ENCODE measurements at regions not wholly inside any gene's neighbourhood (a gene's known extent, or its start where the extent isn't known, plus 50 kb on each side); places are given as distances from the start of the nearest gene placed in this dataset.

DNA sequence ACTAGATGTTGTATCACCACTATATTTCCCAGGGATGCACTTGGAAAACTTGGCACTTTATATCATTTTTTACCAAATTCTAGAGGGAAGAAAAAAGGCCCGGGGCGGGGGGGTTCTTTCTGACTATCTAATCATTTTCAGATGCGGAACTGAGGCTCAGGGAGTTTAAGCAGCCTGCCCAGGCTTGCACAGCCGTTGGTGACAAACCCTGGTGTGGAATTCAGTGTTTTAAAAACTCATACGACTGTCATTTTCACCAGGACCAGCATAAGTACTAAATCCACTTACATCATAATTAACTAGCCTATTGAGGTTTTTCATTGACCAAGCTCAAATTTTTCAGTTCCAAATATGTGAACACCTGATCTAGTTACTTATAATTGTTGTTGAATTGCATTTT lies 181.0 kb downstream of the IPO8 start:
- ATAC-seq (no peak), DNase-seq (ENCODE audit: low spot score) (no peak)
- intact Hi-C loops (cut with DNase I), result no loop called here

DNA sequence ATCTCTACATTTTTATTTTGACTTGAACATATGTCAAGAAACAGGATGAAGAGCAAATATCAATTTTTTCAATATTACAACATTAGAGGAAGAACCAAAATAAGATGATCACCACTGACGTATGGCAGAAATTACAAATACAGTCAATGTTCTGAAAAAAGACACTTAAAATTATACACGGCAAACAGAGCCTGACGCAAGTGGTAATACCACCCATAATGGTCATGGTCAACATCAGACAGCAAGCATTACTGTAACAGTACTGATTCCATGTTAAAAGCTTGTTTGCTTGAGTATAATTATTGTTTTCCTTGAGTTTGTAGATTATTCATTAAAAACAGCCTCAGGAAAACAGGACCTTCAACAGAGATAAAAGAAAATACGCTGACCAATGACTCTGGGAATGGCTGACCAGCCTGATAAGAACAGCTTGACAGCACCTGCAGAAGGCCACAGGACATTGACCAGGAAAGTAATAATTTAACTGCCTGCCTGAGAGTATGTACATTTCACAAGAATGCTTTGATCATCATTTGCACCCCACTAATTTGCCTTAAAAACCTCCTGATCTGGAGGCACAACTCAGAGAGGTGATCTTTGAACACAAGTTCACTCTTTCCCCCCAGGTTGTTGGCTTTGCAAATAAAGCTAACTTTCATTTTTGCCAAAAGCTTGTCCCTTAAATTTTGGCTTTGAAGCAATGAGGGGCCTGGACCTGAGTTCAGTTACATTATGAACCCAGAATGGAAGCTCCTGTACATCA lies 187.3 kb downstream of the IPO8 start:
- ATAC-seq, result no peak
- DNase-seq (ENCODE audit: low spot score), result no peak
- intact Hi-C loops (cut with DNase I), result no loop called here

DNA sequence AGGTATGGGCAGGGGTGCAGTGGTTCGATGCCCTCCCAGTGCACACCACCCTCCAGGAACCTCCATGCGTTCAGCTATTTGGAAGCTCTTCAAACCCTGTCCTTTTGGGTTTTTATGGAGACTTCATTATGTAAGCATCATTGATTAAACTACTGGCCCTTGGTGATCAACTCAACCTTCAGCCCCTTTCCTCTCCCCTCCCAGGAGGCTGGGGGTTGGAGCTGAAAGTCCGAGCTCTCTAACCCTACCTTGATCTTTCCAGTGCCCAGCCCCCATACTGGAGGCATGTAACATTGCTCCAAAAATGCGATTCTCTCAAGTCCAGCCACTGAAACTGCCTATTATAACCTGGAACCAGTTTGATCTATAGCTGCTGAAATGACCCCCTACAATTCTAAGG lies 188.1 kb downstream of the IPO8 start:
- intact Hi-C loops (cut with DNase I), result no loop called here
- no peak for ATAC-seq
- no peak for DNase-seq (ENCODE audit: low spot score)

DNA sequence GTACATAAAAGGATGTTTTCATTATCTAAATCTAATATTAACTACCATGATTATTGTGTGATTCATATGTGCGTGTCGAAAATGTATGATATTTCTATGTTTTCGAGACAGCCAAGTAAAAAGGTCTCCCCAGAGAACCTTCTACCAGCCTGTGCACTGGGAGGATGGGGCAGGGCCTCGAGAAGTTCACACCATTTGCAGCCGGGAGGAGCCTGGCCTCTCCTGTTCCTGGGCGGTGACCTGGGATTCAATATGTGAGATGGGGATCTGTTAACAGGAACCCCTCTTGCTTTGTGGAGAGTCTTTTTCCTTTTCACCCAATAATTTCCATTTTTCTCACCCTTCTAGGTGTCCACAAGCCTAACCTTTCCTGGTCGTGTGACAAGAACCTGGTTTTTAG lies 189.3 kb downstream of the IPO8 start:
- no peak for DNase-seq (ENCODE audit: low spot score)
- ATAC-seq, result no peak
- intact Hi-C loops (cut with DNase I), result no loop called here

DNA sequence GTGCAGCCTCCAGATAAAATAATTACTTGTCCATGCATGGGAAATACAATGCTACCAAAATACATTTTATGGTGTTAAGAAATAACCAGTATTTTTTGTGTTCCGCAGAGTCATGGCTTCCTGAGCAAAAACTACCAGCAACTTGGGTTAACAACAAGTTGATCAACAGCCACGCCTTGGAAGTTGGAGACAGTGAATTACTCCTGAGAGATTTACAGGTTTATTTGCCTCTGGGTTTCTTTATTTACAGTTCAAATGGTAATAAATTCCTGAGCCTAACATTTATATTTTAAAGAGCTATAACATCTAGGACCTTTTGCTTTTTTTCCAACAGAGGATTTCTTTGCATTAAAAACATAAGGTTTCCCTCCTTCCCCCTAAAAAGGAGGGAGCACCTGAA lies 194.0 kb downstream of the IPO8 start:
- no peak for DNase-seq (ENCODE audit: low spot score)
- no peak for ATAC-seq
- intact Hi-C loops (cut with DNase I), result no loop called here

DNA sequence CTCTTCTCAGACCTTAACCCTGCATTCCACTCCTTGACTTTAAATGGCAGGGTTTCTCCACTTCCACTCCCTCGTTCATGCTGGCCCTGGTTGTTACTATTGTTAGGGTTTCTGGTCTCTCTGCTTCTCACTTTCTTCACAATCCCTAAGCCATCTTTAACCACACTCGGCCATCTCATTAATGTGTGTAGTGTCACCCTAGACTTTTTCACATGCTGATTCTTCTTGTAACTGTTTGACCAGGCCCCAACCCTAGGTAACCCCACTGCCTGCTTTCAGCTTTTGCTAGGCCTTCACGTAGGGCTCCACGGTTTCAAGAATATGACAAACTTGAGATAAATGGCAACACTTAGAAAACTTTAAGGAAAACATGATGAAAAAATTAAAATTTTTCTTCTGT lies 195.1 kb downstream of the IPO8 start:
- intact Hi-C loops (cut with DNase I), result no loop called here
- no peak for ATAC-seq
- no peak for DNase-seq (ENCODE audit: low spot score)

DNA sequence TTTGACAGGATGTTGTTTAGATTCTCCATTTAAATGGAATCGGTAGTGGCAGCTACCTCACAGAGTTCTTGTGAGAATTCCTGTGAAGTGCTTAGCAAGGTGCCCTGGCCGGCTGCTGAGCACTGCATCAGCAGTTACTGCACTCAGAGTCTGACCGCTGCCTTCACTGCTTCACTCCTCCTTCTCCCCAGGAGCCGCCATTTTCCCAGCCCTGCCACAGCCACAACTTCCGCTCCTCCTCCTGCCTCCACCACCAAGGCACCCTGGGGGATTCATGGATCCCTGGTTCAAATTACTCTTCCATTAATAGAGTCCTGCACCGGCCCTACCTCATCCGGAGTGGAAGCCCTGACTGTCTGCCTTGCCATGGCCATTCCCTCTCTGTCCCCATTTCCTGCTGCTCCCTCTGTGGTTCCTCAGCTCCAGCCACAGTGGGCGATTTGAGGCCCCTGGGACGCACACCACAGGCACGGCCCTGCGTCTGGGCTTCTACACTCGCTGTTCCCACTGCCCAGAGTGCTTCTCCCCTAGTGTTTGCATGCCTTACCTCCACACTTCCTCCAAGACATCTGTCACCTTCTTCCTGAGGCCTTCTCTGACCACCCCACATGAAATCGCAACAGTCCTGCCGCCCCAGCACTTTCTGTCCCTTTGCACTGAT lies 210.3 kb downstream of the IPO8 start:
- ATAC-seq (no peak), DNase-seq (ENCODE audit: low spot score) (no peak)
- intact Hi-C loops (cut with DNase I), result no loop called here

DNA sequence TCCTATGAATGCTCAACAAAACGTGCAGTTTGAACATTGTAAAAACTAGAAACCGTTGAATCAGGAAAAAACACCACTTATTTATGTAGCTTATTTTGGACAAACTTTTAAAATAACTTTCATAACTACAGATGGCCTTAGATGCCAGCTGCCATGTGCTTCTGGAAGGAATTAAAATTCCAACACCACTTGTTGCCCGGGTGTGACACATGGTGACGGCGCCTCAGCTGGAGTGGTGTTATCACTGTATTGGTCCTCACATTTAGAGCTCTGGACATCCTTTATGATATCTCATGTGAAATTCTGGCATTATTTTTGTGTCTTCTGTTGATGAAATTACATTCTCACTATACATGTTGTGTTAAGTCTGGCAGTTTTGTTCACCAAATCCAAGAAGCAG lies 211.0 kb downstream of the IPO8 start:
- DNase-seq (ENCODE audit: low spot score) (no peak), ATAC-seq (no peak)
- intact Hi-C loops (cut with DNase I), result no loop called here

DNA sequence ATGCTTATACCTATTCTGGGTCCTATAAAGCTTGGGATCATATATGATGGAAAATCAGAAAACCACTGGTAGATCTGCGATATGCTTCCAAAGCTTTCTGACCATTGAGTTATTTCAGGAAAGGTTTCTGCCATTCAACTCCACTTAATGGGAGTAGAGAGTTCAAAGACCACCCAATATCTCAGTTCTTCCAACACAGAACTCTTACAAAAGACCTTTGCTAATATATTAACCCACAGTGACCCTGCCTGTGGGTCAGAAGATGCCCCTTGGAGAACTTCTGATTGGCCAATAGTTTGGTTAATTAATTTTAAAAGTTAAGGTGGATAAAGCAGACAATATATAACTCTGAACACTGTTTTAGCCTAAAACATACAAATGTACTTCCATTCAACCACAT lies 213.0 kb downstream of the IPO8 start:
- intact Hi-C loops (cut with DNase I), result no loop called here
- DNase-seq (ENCODE audit: low spot score) (no peak), ATAC-seq (no peak)

DNA sequence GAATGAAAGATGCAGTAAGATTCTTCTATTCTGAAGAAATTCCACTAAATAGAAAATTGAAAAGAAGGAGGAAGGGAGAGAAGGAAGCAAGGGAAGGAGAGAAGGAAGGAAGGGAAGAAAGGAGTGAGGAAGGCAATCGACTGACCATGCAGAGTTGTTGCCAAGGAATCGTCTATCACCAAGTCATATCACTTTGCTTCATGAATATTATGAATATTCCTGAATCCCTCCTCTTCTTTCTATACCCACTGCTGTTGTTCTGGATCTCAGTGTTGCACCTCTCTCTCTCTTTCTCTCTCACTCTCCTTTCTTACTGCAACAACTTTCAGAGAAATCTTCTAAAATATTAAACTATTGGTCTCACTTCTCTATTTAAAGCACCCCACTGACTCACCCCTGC lies 222.4 kb downstream of the IPO8 start:
- intact Hi-C loops (cut with DNase I), result no loop called here
- DNase-seq (ENCODE audit: low spot score), result no peak
- no peak for ATAC-seq

DNA sequence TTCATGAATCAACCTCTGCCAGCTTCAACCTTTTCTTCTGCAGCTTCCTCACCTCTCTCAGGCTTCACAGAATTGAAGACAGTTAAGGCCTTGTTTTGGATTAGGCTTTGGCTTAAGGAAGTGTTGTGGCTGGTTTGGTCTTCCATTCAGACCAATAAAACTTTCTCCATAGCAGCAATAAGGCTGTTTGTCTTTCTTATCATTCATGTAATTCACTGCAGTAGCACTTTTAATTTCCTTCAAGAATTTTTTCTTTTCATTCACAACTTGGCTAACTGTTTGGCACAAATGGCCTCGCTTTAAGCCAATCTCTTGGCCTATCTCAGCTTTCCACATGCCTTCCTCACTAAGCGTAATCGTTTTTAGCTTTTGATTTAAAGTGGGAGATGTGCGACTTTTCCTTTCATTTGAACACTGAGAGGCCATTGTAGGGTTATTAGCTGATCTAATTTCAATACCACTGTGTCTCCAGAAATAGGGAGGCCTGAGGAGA lies 229.5 kb downstream of the IPO8 start:
- no peak for ATAC-seq
- intact Hi-C loops (cut with DNase I), result no loop called here
- DNase-seq (ENCODE audit: low spot score), result no peak

DNA sequence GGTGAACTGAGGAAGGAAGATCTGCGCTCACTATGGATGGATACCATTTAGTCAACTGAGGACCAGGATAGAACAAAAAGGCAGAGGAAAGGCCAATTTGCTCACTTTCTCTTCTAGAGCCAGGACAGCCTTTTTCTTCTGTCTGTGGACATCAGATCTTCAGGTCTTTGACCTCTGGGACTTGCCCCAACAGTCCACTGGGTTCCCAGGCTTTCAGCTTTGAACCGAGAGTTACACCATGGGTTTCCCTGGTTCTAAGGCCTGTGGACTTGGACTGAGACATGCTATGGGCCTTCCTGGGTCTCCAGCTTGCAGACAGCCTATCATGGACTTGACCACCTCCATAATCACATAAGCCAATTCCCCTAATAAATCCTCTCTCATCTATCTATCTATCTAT lies 232.0 kb downstream of the IPO8 start:
- ATAC-seq (no peak), DNase-seq (ENCODE audit: low spot score) (no peak)
- intact Hi-C loops (cut with DNase I), result no loop called here

DNA sequence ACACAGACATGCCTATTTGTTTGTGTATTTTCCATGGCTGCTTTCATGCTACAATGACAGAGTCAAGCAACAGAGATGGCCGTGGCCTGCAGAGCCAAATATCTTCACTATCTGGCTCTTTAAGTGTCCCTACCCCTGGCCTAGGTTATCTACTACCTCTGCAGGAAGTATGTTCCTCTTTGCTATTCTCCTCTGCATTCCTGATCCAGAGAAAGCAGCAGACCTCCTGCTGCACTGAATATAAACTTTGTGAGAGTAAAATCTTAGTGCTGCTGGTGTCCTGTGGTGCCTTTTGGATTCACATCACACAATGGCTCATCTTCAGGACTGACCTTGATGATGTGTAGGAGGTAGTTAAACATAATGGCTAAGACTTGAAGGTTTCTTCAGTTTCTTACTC lies 233.4 kb downstream of the IPO8 start:
- intact Hi-C loops (cut with DNase I), result no loop called here
- DNase-seq (ENCODE audit: low spot score) (no peak), ATAC-seq (no peak)

DNA sequence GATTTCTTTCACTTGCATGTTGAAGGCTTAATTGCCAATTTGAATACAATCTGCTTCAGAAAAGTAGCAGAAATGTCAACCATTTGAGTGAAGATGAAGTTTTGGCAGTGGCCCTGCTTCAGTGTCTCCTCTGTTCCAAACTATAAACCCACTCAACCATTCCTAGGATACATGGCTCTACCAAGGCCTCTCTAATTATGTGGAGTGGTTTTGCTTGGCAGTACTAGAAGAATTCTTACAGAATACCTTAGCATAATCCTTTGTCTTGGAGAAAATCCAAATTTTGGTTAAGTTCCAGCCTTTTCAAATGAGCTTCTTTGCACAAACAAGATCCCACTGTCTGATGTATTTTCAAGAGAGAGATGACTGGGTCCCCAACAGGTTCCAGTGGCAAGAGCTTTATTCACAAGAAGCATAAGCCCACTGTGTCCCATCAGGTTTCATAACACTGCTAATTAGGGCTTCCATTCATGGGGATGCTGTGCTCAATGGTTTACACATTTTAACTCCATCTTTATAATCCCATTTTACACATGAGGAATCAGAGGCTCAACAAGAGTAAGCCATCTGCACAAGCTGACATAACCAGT lies 234.5 kb downstream of the IPO8 start:
- DNase-seq (ENCODE audit: low spot score), result no peak
- ATAC-seq, result no peak
- intact Hi-C loops (cut with DNase I), result no loop called here

DNA sequence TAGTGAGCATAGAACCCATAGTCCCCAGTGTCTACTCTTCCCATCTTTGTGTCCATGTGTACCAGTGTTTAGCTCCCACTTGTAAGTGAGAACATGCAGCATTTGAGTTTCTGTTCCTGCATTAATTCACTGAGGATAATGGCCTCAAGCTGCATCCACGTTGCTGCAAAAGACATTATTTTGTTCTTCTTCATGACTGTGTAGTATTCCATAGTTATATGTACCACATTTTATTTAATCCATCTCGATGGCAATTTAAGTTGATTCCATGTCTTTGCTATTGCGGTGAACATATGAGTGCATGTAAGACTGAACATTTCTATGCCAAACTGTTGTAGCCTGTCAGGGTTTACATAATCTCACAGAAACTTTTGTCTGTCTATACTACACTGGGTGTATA lies 237.2 kb downstream of the IPO8 start:
- intact Hi-C loops (cut with DNase I), result no loop called here
- DNase-seq (ENCODE audit: low spot score) (no peak), ATAC-seq (no peak)

DNA sequence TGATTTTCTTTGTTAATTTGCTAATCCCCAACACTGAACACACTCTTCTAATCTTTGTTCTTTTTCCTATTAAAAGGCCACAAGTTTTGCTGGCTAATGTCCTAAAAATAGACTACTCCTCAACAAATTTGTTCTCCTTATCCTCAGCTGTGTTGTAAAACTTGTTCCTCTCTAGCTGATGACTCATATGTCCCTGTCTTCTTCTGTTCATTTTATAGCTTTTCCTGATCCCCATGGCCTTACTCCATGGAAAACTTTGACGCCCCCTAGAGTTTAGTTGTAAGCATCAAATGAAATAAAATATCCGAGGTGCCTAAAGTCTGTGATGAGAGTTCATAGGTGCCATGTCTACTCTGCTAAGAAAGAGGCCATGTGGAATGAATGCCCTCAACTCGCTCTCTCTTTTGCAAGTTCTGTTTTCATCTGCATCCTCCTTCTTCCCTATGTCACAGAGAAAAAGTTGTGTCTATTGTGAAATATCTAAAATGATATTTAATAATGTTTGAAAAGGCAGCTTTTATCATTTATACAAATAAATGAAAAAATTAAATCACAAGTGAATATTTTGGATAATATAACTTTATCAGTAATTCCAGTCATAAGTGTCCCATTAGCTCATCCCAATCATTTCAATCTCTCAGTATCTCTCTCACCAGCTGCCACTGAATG lies 237.9 kb downstream of the IPO8 start:
- peak; percentile 77 for ATAC-seq
- no peak for DNase-seq (ENCODE audit: low spot score)
- intact Hi-C loops (cut with DNase I), result no loop called here

DNA sequence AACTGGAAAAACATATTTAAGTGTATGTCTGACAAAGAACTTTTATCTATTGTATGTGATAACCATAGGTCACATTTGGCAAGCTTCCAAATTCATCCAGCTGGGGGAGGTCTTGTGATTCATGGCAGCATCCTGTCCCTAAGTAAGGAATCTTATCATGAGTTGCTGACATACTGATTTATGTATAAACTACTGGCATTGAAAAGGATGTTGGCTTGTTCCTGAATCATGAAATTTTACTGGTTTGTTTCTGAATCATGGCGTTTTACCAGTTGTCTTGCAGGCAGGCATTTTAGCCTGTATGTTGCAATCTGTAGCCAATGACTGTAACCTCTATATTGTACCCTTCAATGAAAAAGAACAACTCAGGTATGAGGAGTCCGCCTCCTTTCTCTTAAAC lies 244.8 kb downstream of the IPO8 start:
- ATAC-seq, result no peak
- intact Hi-C loops (cut with DNase I), result no loop called here
- DNase-seq (ENCODE audit: low spot score), result no peak

DNA sequence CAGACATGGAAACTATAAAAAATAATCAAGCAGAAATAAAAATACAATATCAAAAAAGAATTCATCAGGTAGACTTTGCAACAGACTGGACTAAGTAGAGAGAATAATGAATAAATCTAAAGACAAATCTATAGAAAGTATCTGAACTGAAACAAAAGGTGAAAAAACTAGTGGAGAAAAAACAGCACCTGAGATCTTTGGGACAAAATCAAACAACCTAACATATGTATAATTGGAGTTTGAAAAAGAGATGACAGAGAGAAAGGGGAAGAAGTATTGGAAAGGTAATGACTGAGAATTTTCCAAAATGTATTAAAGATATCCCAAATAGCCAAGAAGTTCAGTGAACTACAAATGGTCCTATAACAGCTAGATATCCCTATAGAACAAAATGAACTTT lies 245.4 kb downstream of the IPO8 start:
- intact Hi-C loops (cut with DNase I), result no loop called here

DNA sequence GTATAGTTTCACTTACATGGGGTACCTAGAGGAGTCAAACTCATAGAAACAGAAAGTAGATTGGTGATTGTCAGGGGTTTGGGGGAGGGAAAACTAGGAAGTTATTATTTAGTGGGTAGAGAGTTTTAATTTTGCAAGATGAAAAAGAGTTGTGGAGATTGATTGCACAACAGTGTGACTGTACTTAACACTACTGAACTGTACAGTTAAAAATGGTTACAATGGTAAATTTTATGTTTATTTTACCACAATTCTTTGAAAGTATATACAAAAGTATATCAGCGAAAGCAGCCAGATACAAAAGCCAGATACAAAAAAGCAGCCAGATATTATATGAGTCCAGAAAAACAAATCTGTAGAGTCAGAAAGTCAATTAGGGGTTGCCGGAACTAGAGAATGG lies 247.6 kb downstream of the IPO8 start:
- intact Hi-C loops (cut with DNase I), result no loop called here
- no peak for DNase-seq (ENCODE audit: low spot score)
- no peak for ATAC-seq

More for the DNA sequence above, 245.4 kb downstream of the IPO8 start:
- ATAC-seq (no peak), DNase-seq (ENCODE audit: low spot score) (no peak)
